ENCODE measurements at regions not wholly inside any gene's neighbourhood (a gene's known extent, or its start where the extent isn't known, plus 50 kb on each side); places are given as distances from the start of the nearest gene placed in this dataset.

DNA sequence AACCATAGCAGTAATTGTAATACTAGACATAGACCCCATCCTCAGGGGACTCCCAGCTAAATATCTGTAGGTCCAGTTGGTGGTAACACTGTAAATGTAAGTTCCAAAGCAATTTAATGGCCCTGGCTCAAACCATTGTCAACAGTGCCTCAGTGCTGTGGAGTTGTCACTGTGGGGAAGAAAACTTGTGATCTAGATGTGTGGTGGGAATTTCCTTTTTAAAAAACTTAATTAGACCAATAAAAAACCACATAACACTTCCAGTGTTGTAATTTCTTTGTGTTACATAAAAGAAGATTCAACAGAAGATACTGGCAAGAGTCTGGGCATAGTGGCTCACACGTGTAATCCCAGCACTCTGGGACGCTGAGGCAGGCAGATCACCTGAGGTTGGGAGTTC lies 138.6 kb upstream of the UMPS start:
- no peak for DNase-seq (ENCODE audit: extremely low spot score, unreplicated experiment)
- Mint-ChIP-seq H3K4me1 (ENCODE audit: unreplicated experiment) (peaks cover 35% of the 10 kb centered on the region), H3K4me3 (no peak overlapping the region)

DNA sequence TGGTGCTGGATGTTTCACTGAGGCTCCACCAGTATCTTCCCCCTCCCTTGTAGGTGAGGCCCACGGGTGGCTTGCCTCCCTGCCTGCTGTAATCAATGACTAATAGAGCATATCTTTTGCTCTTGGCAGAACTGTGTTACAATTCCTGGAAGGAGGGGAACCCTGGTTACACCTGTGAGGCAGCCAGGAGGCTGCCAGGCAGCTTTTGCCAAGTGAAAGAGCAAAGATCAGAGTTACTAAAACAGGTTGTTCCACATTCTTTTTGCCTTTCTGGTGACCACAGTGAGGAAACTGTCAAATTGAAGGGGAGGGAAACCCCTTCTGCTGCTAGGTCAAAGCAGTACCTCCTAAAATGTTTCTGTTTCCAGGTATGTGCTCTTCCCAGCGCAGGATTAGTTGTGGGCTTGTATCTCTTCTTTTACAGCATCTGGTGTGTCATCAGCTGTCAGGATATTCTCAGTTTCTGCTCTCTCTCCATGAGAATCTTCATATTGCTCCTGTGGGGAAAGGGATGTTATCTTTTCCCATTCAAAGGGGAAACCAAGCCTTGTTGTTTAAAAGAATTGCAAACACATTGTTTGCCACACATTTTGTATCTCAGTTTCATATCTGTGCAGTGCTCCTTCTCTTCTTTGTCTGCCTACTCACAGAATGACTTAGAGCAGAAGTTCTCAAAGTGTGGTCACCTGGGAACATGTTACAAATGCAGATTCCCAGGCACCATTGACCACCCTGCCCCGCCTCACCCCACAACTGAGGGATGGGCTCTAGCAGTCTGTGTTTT lies 137.4 kb upstream of the UMPS start:
- Mint-ChIP-seq H3K27me3 (no peaks in the 10 kb centered on the region), H3K36me3 (peaks cover 3% of the 10 kb centered on the region), H3K9me3 (no peaks in the 10 kb centered on the region), H3K27ac (peak overlapping the region; percentile 94), H3K4me3 (peak overlapping the region; percentile 48), H3K4me1 (ENCODE audit: unreplicated experiment) (peaks cover 26% of the 10 kb centered on the region)
- TF ChIP-seq, protein P1, sequence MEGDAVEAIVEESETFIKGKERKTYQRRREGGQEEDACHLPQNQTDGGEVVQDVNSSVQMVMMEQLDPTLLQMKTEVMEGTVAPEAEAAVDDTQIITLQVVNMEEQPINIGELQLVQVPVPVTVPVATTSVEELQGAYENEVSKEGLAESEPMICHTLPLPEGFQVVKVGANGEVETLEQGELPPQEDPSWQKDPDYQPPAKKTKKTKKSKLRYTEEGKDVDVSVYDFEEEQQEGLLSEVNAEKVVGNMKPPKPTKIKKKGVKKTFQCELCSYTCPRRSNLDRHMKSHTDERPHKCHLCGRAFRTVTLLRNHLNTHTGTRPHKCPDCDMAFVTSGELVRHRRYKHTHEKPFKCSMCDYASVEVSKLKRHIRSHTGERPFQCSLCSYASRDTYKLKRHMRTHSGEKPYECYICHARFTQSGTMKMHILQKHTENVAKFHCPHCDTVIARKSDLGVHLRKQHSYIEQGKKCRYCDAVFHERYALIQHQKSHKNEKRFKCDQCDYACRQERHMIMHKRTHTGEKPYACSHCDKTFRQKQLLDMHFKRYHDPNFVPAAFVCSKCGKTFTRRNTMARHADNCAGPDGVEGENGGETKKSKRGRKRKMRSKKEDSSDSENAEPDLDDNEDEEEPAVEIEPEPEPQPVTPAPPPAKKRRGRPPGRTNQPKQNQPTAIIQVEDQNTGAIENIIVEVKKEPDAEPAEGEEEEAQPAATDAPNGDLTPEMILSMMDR (conservative IDR thresholded peaks at IDR 0.05) = no peak
- DNase-seq (ENCODE audit: extremely low spot score, unreplicated experiment) = no peak

More for the DNA sequence above, 138.6 kb upstream of the UMPS start:
- H3K9me3 Mint-ChIP-seq = no peaks in the 10 kb centered on the region
- TF ChIP-seq, protein P1 (conservative IDR thresholded peaks at IDR 0.05) = no peak
- no peaks in the 10 kb centered on the region for H3K27me3 Mint-ChIP-seq
- H3K27ac Mint-ChIP-seq = no peak overlapping the region
- peaks cover 7% of the 10 kb centered on the region for H3K36me3 Mint-ChIP-seq

DNA sequence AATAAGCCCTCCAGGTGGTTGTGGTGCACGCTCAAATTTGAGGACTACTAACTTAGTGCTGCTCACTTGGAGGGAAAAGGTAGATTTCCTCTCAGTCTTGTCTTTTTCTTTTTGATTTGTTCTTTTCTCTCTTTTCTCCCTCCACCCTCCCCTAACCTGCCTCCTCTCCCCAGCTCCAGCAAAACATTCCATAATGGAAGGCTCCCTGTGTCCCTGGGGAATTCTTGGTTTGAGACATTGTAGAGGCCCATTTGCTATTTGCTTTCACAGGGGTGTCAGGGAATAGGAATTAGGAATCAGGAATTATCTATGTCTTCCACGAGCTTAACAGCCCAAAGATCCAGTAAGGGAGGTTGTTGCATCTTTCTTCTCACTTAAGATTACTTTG lies 136.8 kb upstream of the UMPS start:
- no peaks in the 10 kb centered on the region for H3K27me3 Mint-ChIP-seq
- H3K27ac Mint-ChIP-seq = peak overlapping the region; percentile 94

DNA sequence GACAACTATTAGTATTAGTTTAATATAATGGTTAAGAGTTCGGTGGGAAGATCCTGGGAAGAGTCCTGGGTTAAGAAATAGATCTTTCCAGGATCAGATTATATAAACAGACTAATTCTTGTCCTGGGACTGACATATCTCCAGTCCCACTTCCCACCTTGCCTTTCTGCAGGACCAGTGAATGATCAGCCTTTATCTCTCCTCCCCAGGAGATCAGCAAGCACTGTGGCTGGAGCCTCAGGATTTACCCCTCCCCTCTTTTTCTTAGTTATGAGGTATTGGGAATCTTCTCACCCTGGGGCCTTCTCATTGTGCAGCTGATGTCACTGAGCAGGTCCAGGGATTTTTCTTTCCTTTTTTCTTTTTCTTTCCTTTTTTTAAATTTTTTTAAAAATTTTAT lies 135.7 kb upstream of the UMPS start:
- TF ChIP-seq, protein P1 (conservative IDR thresholded peaks at IDR 0.05) = no peak
- Mint-ChIP-seq H3K27ac (no peak overlapping the region), H3K36me3 (no peaks in the 10 kb centered on the region), H3K27me3 (no peaks in the 10 kb centered on the region), H3K9me3 (no peaks in the 10 kb centered on the region), H3K4me3 (no peak overlapping the region), H3K4me1 (ENCODE audit: unreplicated experiment) (peaks cover 29% of the 10 kb centered on the region)
- no peak for DNase-seq (ENCODE audit: extremely low spot score, unreplicated experiment)

More for the DNA sequence above, 136.8 kb upstream of the UMPS start:
- no peaks in the 10 kb centered on the region for H3K9me3 Mint-ChIP-seq
- H3K4me1 Mint-ChIP-seq (ENCODE audit: unreplicated experiment) = peaks cover 22% of the 10 kb centered on the region
- no peak for DNase-seq (ENCODE audit: extremely low spot score, unreplicated experiment)
- peak overlapping the region; percentile 48 for H3K4me3 Mint-ChIP-seq
- TF ChIP-seq, protein P1 (conservative IDR thresholded peaks at IDR 0.05) = no peak
- peaks cover 3% of the 10 kb centered on the region for H3K36me3 Mint-ChIP-seq

DNA sequence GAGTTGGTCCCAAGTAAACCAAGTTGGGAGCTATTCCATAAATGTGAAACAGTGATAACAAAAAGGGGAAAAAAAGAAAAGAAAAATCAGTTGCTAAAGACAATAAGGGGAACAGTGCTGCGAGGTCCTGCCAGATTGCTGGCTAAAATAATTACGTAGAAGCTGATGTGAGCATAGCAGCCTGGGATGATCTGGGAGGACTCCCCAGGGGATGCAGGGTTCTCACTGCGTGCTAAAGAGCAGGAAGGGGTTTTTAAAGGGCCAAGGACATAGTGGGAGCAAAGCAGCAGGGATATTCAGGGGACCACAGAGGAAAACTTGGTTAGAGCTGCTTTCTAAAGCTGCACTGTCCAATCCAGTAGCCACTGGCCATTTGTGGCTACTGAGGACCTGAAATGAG lies 133.0 kb upstream of the UMPS start:
- Mint-ChIP-seq H3K27ac (no peak overlapping the region), H3K4me3 (no peak overlapping the region), H3K36me3 (no peaks in the 10 kb centered on the region), H3K27me3 (no peaks in the 10 kb centered on the region), H3K9me3 (no peaks in the 10 kb centered on the region), H3K4me1 (ENCODE audit: unreplicated experiment) (peaks cover 41% of the 10 kb centered on the region)
- DNase-seq (ENCODE audit: extremely low spot score, unreplicated experiment) = no peak
- TF ChIP-seq, protein P1 (conservative IDR thresholded peaks at IDR 0.05) = no peak
